Mesenchymal stem cell (in vitro differentiated cells and primary cell): ENCODE measurements at regions not wholly inside any gene's neighbourhood (a gene's known extent, or its start where the extent isn't known, plus 50 kb on each side); places are given as distances from the start of the nearest gene placed in this dataset.

Experiments
- DNase-seq: peaks from one replicate; pipeline ENCODE4 v3.0.0-alpha.2; 2013
- H2AFZ ChIP-seq: one replicate; pipeline ENCODE4 v1.6.1; 2013; ENCODE audit warnings: low read depth, mild to moderate bottlenecking, control low read depth, inconsistent platforms, low read length, moderate library complexity
- H2AK5ac ChIP-seq: 2 replicates; pipeline ENCODE4 v1.6.1; 2013; ENCODE audit warnings: low read length, moderate library complexity, mild to moderate bottlenecking, inconsistent platforms; ENCODE audit not compliant: severe bottlenecking
- H2BK120ac ChIP-seq: one replicate; pipeline ENCODE4 v1.6.1; 2013; ENCODE audit warnings: low read depth, mild to moderate bottlenecking, inconsistent platforms, low read length, moderate library complexity
- H2BK12ac ChIP-seq, 2 experiments: one replicate each; pipeline ENCODE4 v1.6.1; 2013; ENCODE audit warnings: inconsistent platforms in 2 of 2, low read length in 2 of 2, mild to moderate bottlenecking in 2 of 2, moderate library complexity in 2 of 2, control low read depth in 1 of 2
- H2BK15ac ChIP-seq: one replicate; pipeline ENCODE4 v1.6.1; 2013; ENCODE audit warnings: mild to moderate bottlenecking, low read depth, inconsistent platforms; ENCODE audit not compliant: poor library complexity, severe bottlenecking
- H2BK5ac ChIP-seq: 2 replicates; pipeline ENCODE4 v1.6.1; 2013; ENCODE audit warnings: low read depth, mild to moderate bottlenecking, low read length, control low read depth, inconsistent platforms; ENCODE audit not compliant: poor library complexity, severe bottlenecking
- H3K14ac ChIP-seq, 2 experiments: one replicate each; pipeline ENCODE4 v1.6.1; 2013; ENCODE audit warnings: inconsistent platforms in 2 of 2, low read length in 2 of 2, control low read depth in 1 of 2, mild to moderate bottlenecking in 1 of 2, moderate library complexity in 1 of 2
- H3K18ac ChIP-seq, 2 experiments: one replicate each; pipeline ENCODE4 v1.6.1; 2013; ENCODE audit warnings: inconsistent platforms in 2 of 2, low read length in 2 of 2, control low read depth in 1 of 2, low read depth in 1 of 2, mild to moderate bottlenecking in 1 of 2
- H3K23ac ChIP-seq, 2 experiments: one replicate each; pipeline ENCODE4 v1.6.1; 2013; ENCODE audit warnings: inconsistent platforms in 2 of 2, low read length in 2 of 2, mild to moderate bottlenecking in 2 of 2, moderate library complexity in 2 of 2, control low read depth in 1 of 2
- H3K27ac ChIP-seq: 2 replicates; pipeline ENCODE4 v1.5.1; 2013; ENCODE audit warnings: mild to moderate bottlenecking, moderate library complexity, low read length, control low read depth, inconsistent platforms; ENCODE audit not compliant: poor library complexity, severe bottlenecking
- H3K27me3 ChIP-seq, 2 experiments: 2 replicates each; pipeline versions ENCODE4 v1.6.1 to v1.7.0; 2013; ENCODE audit warnings: low read length in 2 of 2, mild to moderate bottlenecking in 2 of 2, moderate library complexity in 2 of 2, control low read depth in 1 of 2, inconsistent platforms in 1 of 2; ENCODE audit not compliant: control insufficient read depth in 1 of 2, insufficient read depth in 1 of 2
- H3K36me3 ChIP-seq, 2 experiments: 2 replicates each; pipeline versions ENCODE4 v1.6.1 to v1.7.0; 2013; ENCODE audit warnings: low read length in 2 of 2, control low read depth in 1 of 2, inconsistent platforms in 1 of 2, low read depth in 1 of 2, mild to moderate bottlenecking in 1 of 2; ENCODE audit not compliant: insufficient read depth in 2 of 2, control insufficient read depth in 1 of 2
- H3K4ac ChIP-seq, 2 experiments: one replicate each; pipeline ENCODE4 v1.6.1; 2013; ENCODE audit warnings: inconsistent platforms in 2 of 2, low read length in 2 of 2, mild to moderate bottlenecking in 2 of 2, moderate library complexity in 2 of 2, control low read depth in 1 of 2, low read depth in 1 of 2
- H3K4me1 ChIP-seq: 2 replicates; pipeline ENCODE4 v1.6.1; 2013; ENCODE audit warnings: low read depth, low read length, control low read depth; ENCODE audit not compliant: control insufficient read depth, insufficient read depth
- H3K4me2 ChIP-seq: 2 replicates; pipeline ENCODE4 v1.6.1; 2013; ENCODE audit warnings: low read length, mild to moderate bottlenecking, inconsistent platforms; ENCODE audit not compliant: poor library complexity, severe bottlenecking
- H3K4me3 ChIP-seq, 2 experiments: 2 replicates each; pipeline versions ENCODE4 v1.5.1 to v1.7.0; 2013; ENCODE audit warnings: low read length in 2 of 2, mild to moderate bottlenecking in 2 of 2, control low read depth in 1 of 2, low read depth in 1 of 2; ENCODE audit not compliant: insufficient read depth in 1 of 2
- H3K79me1 ChIP-seq: replicated peaks from 2 replicates; pipeline ENCODE4 v1.6.1; 2013; ENCODE audit warnings: mild to moderate bottlenecking, control low read depth, low read length, inconsistent platforms; ENCODE audit not compliant: poor library complexity, severe bottlenecking
- H3K9ac ChIP-seq: 2 replicates; pipeline ENCODE4 v1.7.0; 2013; ENCODE audit warnings: mild to moderate bottlenecking, low read length, moderate library complexity
- H3K9me3 ChIP-seq: 2 replicates; pipeline ENCODE4 v1.7.0; 2013; ENCODE audit warnings: mild to moderate bottlenecking, low read length; ENCODE audit not compliant: control insufficient read depth
- H4K8ac ChIP-seq: one replicate; pipeline ENCODE4 v1.6.1; 2013; ENCODE audit warnings: inconsistent platforms, mild to moderate bottlenecking, low read length, moderate library complexity
- H4K91ac ChIP-seq: one replicate; pipeline ENCODE4 v1.6.1; 2013; ENCODE audit warnings: mild to moderate bottlenecking, low read length, inconsistent platforms
- WGBS: methylation state at CpG from one replicate; pipeline ENCODE4 v1.1.7; 2013; ENCODE audit warnings: mixed read lengths; 5-methylcytosine and 5-hydroxymethylcytosine counted together

GRCh38 chr5:35360671-35361070, 130.4 kb upstream of the PRLR start:
- no peak for DNase-seq
- Histone ChIP-seq H3K9me3 (no peaks in the 10 kb centered on the region), H3K79me1 (no peaks in the 10 kb centered on the region), H3K4me3 (no peak overlapping the region), H2AK5ac (no peak overlapping the region), H2AFZ (no peak overlapping the region), H4K8ac (no peak overlapping the region), H3K23ac (no peak overlapping the region), H3K4me1 (no peaks in the 10 kb centered on the region), H3K27me3 (no peaks in the 10 kb centered on the region), H3K27ac (no peak overlapping the region), H3K14ac (no peak overlapping the region), H4K91ac (no peak overlapping the region), H3K9ac (no peak overlapping the region), H3K36me3 (no peaks in the 10 kb centered on the region), H2BK12ac (no peak overlapping the region), H2BK120ac (no peak overlapping the region), H2BK5ac (no peak overlapping the region), H3K4ac (no peak overlapping the region), H2BK15ac (no peak overlapping the region), H3K4me2 (no peak overlapping the region), H3K18ac (no peak overlapping the region)
- whole genome bisulfite sequencing: 56% methylated on average over 3 of the region's 3 CpGs

- Histone ChIP-seq H3K4me1 (no peaks in the 10 kb centered on the region), H2AFZ (no peak overlapping the region)
- WGBS: 78% methylated on average over 1 of the region's 1 CpG
Measured at GRCh38 chr5:35359859-35360258, 129.6 kb upstream of the PRLR start.

GRCh38 chr5:35357973-35358372, 127.7 kb upstream of the PRLR start:
- Histone ChIP-seq H3K79me1 (no peaks in the 10 kb centered on the region), H4K91ac (no peak overlapping the region), H2AK5ac (no peak overlapping the region), H3K23ac (no peak overlapping the region), H2BK12ac (no peak overlapping the region), H3K14ac (no peak overlapping the region), H2BK120ac (no peak overlapping the region), H3K9me3 (no peaks in the 10 kb centered on the region), H2BK5ac (no peak overlapping the region), H2BK15ac (no peak overlapping the region), H3K9ac (no peak overlapping the region), H2AFZ (no peak overlapping the region), H4K8ac (no peak overlapping the region), H3K27ac (no peak overlapping the region), H3K4me2 (no peak overlapping the region), H3K4me1 (no peaks in the 10 kb centered on the region), H3K36me3 (no peaks in the 10 kb centered on the region), H3K18ac (no peak overlapping the region), H3K4me3 (no peak overlapping the region), H3K27me3 (no peaks in the 10 kb centered on the region), H3K4ac (no peak overlapping the region)
- WGBS: 100% methylated on average over 3 of the region's 3 CpGs
- no peak for DNase-seq

More at GRCh38 chr5:35359859-35360258, 129.6 kb upstream of the PRLR start:
- no peak overlapping the region for H3K14ac ChIP-seq
- H2BK15ac ChIP-seq: no peak overlapping the region
- no peak overlapping the region for H4K8ac ChIP-seq
- no peaks in the 10 kb centered on the region for H3K9me3 ChIP-seq
- H2BK120ac ChIP-seq: no peak overlapping the region
- no peak overlapping the region for H2BK12ac ChIP-seq
- DNase-seq: no peak
- no peak overlapping the region for H3K27ac ChIP-seq
- H3K23ac ChIP-seq: no peak overlapping the region
- no peak overlapping the region for H3K4ac ChIP-seq
- no peak overlapping the region for H3K4me2 ChIP-seq
- no peak overlapping the region for H2BK5ac ChIP-seq
- H2AK5ac ChIP-seq: no peak overlapping the region
- H3K27me3 ChIP-seq: no peaks in the 10 kb centered on the region
- H3K79me1 ChIP-seq: no peaks in the 10 kb centered on the region
- H3K9ac ChIP-seq: no peak overlapping the region
- no peak overlapping the region for H4K91ac ChIP-seq
- no peak overlapping the region for H3K4me3 ChIP-seq
- H3K36me3 ChIP-seq: no peaks in the 10 kb centered on the region
- H3K18ac ChIP-seq: no peak overlapping the region

- 96% methylated on average over 4 of the region's 4 CpGs for WGBS
- Histone ChIP-seq H3K27me3 (no peaks in the 10 kb centered on the region), H3K4me3 (no peak overlapping the region), H3K4me1 (no peaks in the 10 kb centered on the region), H2AK5ac (no peak overlapping the region), H3K14ac (no peak overlapping the region), H3K4ac (no peak overlapping the region), H2BK12ac (no peak overlapping the region), H2BK15ac (no peak overlapping the region), H3K4me2 (no peak overlapping the region), H4K91ac (no peak overlapping the region), H3K79me1 (no peaks in the 10 kb centered on the region), H2BK120ac (no peak overlapping the region), H2BK5ac (no peak overlapping the region), H4K8ac (no peak overlapping the region), H3K9me3 (peaks cover 6% of the 10 kb centered on the region), H3K18ac (no peak overlapping the region), H2AFZ (no peak overlapping the region), H3K36me3 (no peaks in the 10 kb centered on the region), H3K9ac (no peak overlapping the region), H3K27ac (no peak overlapping the region), H3K23ac (no peak overlapping the region)
- DNase-seq: no peak
Measured at GRCh38 chr5:35356725-35357124, 126.4 kb upstream of the PRLR start.
